HG03469 (cell line): ENCODE measurements at regions not wholly inside any gene's neighbourhood (a gene's known extent, or its start where the extent isn't known, plus 50 kb on each side); places are given as distances from the start of the nearest gene placed in this dataset.

ENCODE experiments used
- ATAC-seq: cut with Tn5 transposase; IDR thresholded peaks from one replicate; pipeline ENCODE4 v1.9.1; 2021; ENCODE audit warnings: mild to moderate bottlenecking, moderate library complexity, moderate number of reproducible peaks; ENCODE audit not compliant: unreplicated experiment

- no peak for ATAC-seq
Measured at GRCh38 chr7:96416116-96416515, 94.2 kb upstream of the SLC25A13 start.

- no peak for ATAC-seq
Measured at GRCh38 chr7:96415293-96415940, 93.5 kb upstream of the SLC25A13 start.

GRCh38 chr7:96414931-96415292 lies 93.0 kb upstream of the SLC25A13 start:
- ATAC-seq, result peak; percentile 78

- ATAC-seq, result no peak
Measured at GRCh38 chr7:96410126-96410839, 88.4 kb upstream of the SLC25A13 start.

DNA sequence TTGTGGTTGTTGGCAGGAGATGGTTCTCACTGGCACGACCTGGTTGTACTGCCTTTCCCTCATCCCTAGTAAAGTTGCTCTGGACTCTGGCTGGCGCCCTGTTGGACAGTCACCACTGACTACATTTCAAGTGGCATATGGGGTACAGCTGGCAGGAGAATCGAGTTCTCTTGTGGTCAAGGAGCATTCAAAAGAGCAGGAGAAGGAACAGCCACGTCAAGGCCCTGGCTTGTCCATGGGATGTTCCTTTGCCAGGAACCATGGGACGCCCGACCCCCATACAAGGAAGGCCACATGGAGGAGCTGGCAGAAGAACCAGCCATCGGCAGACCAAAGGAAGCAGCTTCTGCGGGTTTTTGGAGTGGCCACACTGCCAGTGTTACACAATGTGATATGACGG lies 87.0 kb upstream of the SLC25A13 start:
- ATAC-seq, result no peak

GRCh38 chr7:96407427-96407826 lies 85.5 kb upstream of the SLC25A13 start:
- no peak for ATAC-seq

GRCh38 chr7:96402913-96403312 lies 81.0 kb upstream of the SLC25A13 start:
- ATAC-seq, result no peak

DNA sequence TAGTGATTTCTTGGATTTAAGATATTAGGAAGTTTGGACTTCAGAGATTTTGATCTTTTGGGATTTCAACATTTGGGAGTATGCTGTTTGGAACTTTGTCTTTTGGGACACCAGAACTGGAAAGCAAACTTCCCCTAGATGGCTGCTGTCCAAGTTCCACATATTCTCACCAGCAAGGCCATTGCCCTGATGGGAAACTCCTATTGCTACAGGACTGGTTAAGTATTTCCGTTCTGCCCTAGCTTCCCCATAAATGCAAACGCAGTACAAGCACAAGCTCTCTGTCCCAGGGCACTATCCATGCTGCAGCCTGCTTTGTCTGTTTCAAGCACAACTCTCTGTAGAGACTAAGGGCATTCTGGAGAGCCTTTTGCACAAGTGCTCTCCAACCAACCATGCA lies 79.3 kb upstream of the SLC25A13 start:
- ATAC-seq, result no peak

DNA sequence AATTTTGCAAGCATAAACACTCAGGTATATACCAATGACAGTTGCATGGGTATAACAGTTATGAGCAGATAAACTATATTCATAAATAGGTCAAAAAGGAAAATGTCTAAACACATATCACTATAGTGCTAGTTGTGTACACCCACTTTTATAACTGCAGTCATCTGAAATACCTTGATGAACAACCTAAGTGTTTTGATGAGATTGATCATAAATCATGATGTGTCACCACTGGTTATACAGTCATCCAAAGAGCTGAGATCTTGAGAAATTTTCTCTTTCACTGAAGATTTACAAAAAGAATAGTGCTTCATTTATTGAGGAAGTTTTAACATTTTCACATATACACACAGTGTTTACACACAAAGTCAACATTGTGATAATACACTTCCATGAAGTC lies 78.6 kb upstream of the SLC25A13 start:
- no peak for ATAC-seq

GRCh38 chr7:96400001-96400400 lies 78.1 kb upstream of the SLC25A13 start:
- ATAC-seq, result no peak

DNA sequence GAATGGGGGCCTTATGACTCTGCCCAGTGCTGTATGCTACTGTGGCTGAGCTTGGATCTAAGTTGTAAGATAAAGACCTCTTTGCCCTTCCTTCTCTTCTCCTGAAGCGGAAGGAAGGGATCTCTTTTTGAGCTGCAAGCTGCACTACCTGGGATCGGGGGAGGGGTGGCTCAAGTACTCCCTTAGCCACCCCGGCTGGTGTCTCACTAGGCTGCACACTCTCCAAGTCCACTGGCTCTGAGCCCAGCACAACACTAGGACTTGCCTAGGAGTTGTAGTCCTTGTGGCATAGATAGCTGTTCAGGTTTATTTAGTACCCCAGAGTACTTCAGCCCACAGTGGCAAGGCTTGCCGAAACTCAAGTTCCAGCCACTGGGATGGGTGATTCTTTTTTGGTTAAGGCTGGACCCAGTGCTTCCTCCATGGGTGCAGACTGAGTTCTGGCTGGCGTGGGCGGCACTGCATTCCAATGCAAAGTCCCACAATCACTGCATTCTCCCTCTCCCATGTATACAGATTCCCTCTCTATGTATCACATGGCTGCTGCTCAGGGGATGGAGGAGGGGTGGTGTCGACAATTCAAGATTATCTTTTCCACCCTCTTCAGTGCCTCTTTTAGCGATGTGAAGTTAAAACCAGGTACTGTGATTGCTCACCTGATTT lies 76.2 kb upstream of the SLC25A13 start:
- no peak for ATAC-seq

- ATAC-seq, result no peak
Measured at GRCh38 chr7:96388620-96389383, 66.9 kb upstream of the SLC25A13 start.

GRCh38 chr7:96388166-96388565 lies 66.3 kb upstream of the SLC25A13 start:
- ATAC-seq, result no peak

GRCh38 chr7:96380111-96380512 lies 58.2 kb upstream of the SLC25A13 start:
- no peak for ATAC-seq

DNA sequence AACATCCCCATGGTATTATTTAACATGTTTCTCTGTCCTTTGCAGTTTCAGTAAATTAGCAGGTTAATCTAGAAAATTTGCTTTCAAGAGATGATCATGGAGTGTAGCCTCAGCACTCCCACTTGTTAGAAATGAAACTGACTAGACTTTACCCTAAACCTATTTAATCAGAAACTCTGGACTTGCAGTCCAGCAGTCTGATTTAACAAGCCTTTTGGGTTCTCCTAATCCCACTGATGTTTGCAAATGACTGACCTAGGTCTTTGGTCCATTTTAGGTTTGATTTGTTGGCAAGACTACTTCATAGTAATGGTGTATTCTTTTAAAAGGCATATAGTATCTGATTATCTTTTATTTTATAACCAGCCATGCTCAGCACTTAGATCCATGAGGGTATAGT lies 55.5 kb upstream of the SLC25A13 start:
- ATAC-seq, result no peak
